ENCODE measurements at regions not wholly inside any gene's neighbourhood (a gene's known extent, or its start where the extent isn't known, plus 50 kb on each side); places are given as distances from the start of the nearest gene placed in this dataset.
A peak's percentile ranks its signal among the peaks of the same experiment; 100 is the strongest.

GRCh38 chr14:22488522-22489243 lies 100.3 kb downstream of the DAD1 start:
- CTCF ChIA-PET, result no interaction called here
- peak overlapping the region; percentile 92 for H3K27ac Mint-ChIP-seq
- no peaks in the 10 kb centered on the region for H3K27me3 Mint-ChIP-seq
- peaks cover 48% of the 10 kb centered on the region for H3K36me3 Mint-ChIP-seq
- DNase-seq (no peak), ATAC-seq (no peak)
- H3K4me3 Mint-ChIP-seq, result peak overlapping the region; percentile 87
- no peaks in the 10 kb centered on the region for H3K9me3 Mint-ChIP-seq (ENCODE audit: low read depth)
- H3K4me1 Mint-ChIP-seq, result peaks cover 5% of the 10 kb centered on the region

GRCh38 chr14:22487941-22488340 lies 101.1 kb downstream of the DAD1 start:
- CTCF ChIA-PET, result no interaction called here
- peaks cover 41% of the 10 kb centered on the region for H3K36me3 Mint-ChIP-seq

GRCh38 chr14:22487401-22487800 lies 101.6 kb downstream of the DAD1 start:
- Mint-ChIP-seq H3K9me3 (ENCODE audit: low read depth) (no peaks in the 10 kb centered on the region), H3K27me3 (no peaks in the 10 kb centered on the region), H3K4me3 (peak overlapping the region; percentile 87), H3K27ac (peak overlapping the region; percentile 74), H3K36me3 (peaks cover 38% of the 10 kb centered on the region), H3K4me1 (peaks cover 2% of the 10 kb centered on the region)
- no peak for DNase-seq
- CTCF ChIA-PET, result no interaction called here
- ATAC-seq, result no peak

More at GRCh38 chr14:22487941-22488340, 101.1 kb downstream of the DAD1 start:
- H3K4me3 Mint-ChIP-seq, result peak overlapping the region; percentile 87
- H3K27me3 Mint-ChIP-seq, result no peaks in the 10 kb centered on the region
- no peaks in the 10 kb centered on the region for H3K9me3 Mint-ChIP-seq (ENCODE audit: low read depth)
- H3K27ac Mint-ChIP-seq, result peak overlapping the region; percentile 77
- peaks cover 2% of the 10 kb centered on the region for H3K4me1 Mint-ChIP-seq
- no peak for DNase-seq
- no peak for ATAC-seq

GRCh38 chr14:22486675-22487074 lies 102.3 kb downstream of the DAD1 start:
- ATAC-seq (no peak), DNase-seq (no peak)
- peaks cover 35% of the 10 kb centered on the region for H3K36me3 Mint-ChIP-seq
- no peaks in the 10 kb centered on the region for H3K9me3 Mint-ChIP-seq (ENCODE audit: low read depth)
- CTCF ChIA-PET, result interaction anchor here (1.3 kb wide), 1 partner anchor 15 kb away, joined by 3 read pairs; no protein-coding TSS in a partner anchor
- no peaks in the 10 kb centered on the region for H3K27me3 Mint-ChIP-seq
- peaks cover 2% of the 10 kb centered on the region for H3K4me1 Mint-ChIP-seq
- peak overlapping the region; percentile 87 for H3K4me3 Mint-ChIP-seq
- peak overlapping the region; percentile 74 for H3K27ac Mint-ChIP-seq

- H3K4me1 Mint-ChIP-seq, result peaks cover 2% of the 10 kb centered on the region
- H3K4me3 Mint-ChIP-seq, result peak overlapping the region; percentile 66
- H3K9me3 Mint-ChIP-seq (ENCODE audit: low read depth), result no peaks in the 10 kb centered on the region
- ATAC-seq, result no peak
- peak overlapping the region; percentile 81 for H3K27ac Mint-ChIP-seq
- H3K27me3 Mint-ChIP-seq, result no peaks in the 10 kb centered on the region
- DNase-seq, result no peak
- peaks cover 28% of the 10 kb centered on the region for H3K36me3 Mint-ChIP-seq
- CTCF ChIA-PET, result interaction anchor here (1.3 kb wide), 1 partner anchor 16 kb away, joined by 3 read pairs; no protein-coding TSS in a partner anchor
Measured at GRCh38 chr14:22485649-22486048, 103.4 kb downstream of the DAD1 start.

- Mint-ChIP-seq H3K9me3 (ENCODE audit: low read depth) (no peaks in the 10 kb centered on the region), H3K27ac (peak overlapping the region; percentile 81), H3K4me3 (peak overlapping the region; percentile 66), H3K27me3 (no peaks in the 10 kb centered on the region), H3K4me1 (peaks cover 2% of the 10 kb centered on the region), H3K36me3 (peaks cover 24% of the 10 kb centered on the region)
- DNase-seq (no peak), ATAC-seq (no peak)
- CTCF ChIA-PET, result interaction anchor here (1.3 kb wide), 1 partner anchor 16 kb away, joined by 3 read pairs; no protein-coding TSS in a partner anchor
Measured at GRCh38 chr14:22485178-22485577, 103.8 kb downstream of the DAD1 start.

- Mint-ChIP-seq H3K27ac (peak overlapping the region; percentile 80), H3K27me3 (no peaks in the 10 kb centered on the region), H3K36me3 (peaks cover 19% of the 10 kb centered on the region), H3K4me3 (peak overlapping the region; percentile 66), H3K4me1 (no peaks in the 10 kb centered on the region), H3K9me3 (ENCODE audit: low read depth) (no peaks in the 10 kb centered on the region)
- DNase-seq (no peak), ATAC-seq (no peak)
- CTCF ChIA-PET, result no interaction called here
Measured at GRCh38 chr14:22484632-22485031, 104.4 kb downstream of the DAD1 start.

GRCh38 chr14:22483863-22484593 lies 105.0 kb downstream of the DAD1 start:
- no peaks in the 10 kb centered on the region for H3K4me1 Mint-ChIP-seq
- no peaks in the 10 kb centered on the region for H3K9me3 Mint-ChIP-seq (ENCODE audit: low read depth)
- CTCF ChIA-PET, result no interaction called here
- peak overlapping the region; percentile 80 for H3K27ac Mint-ChIP-seq
- no peaks in the 10 kb centered on the region for H3K27me3 Mint-ChIP-seq
- H3K36me3 Mint-ChIP-seq, result peaks cover 16% of the 10 kb centered on the region
- peak overlapping the region; percentile 66 for H3K4me3 Mint-ChIP-seq
- ATAC-seq, result no peak
- no peak for DNase-seq

- H3K9me3 Mint-ChIP-seq (ENCODE audit: low read depth), result no peaks in the 10 kb centered on the region
- H3K27ac Mint-ChIP-seq, result peak overlapping the region; percentile 80
- H3K4me1 Mint-ChIP-seq, result no peaks in the 10 kb centered on the region
- peak overlapping the region; percentile 66 for H3K4me3 Mint-ChIP-seq
- H3K27me3 Mint-ChIP-seq, result no peaks in the 10 kb centered on the region
- DNase-seq (no peak), ATAC-seq (no peak)
- peaks cover 9% of the 10 kb centered on the region for H3K36me3 Mint-ChIP-seq
- CTCF ChIA-PET, result no interaction called here
Measured at GRCh38 chr14:22482782-22483553, 106.1 kb downstream of the DAD1 start.

- Mint-ChIP-seq H3K9me3 (ENCODE audit: low read depth) (no peaks in the 10 kb centered on the region), H3K36me3 (peaks cover 7% of the 10 kb centered on the region), H3K27me3 (no peaks in the 10 kb centered on the region), H3K4me1 (no peaks in the 10 kb centered on the region), H3K4me3 (peak overlapping the region; percentile 59), H3K27ac (peak overlapping the region; percentile 56)
- ATAC-seq (no peak), DNase-seq (no peak)
- CTCF ChIA-PET, result no interaction called here
Measured at GRCh38 chr14:22482085-22482694, 106.8 kb downstream of the DAD1 start.

- CTCF ChIA-PET, result no interaction called here
- Mint-ChIP-seq H3K4me3 (peak overlapping the region; percentile 59), H3K9me3 (ENCODE audit: low read depth) (no peaks in the 10 kb centered on the region), H3K36me3 (peaks cover 2% of the 10 kb centered on the region), H3K4me1 (no peaks in the 10 kb centered on the region), H3K27ac (peak overlapping the region; percentile 63), H3K27me3 (no peaks in the 10 kb centered on the region)
- ATAC-seq (no peak), DNase-seq (no peak)
Measured at GRCh38 chr14:22481546-22481945, 107.5 kb downstream of the DAD1 start.

- CTCF ChIA-PET, result no interaction called here
- no peak for DNase-seq
- no peaks in the 10 kb centered on the region for H3K9me3 Mint-ChIP-seq (ENCODE audit: low read depth)
- peak overlapping the region; percentile 52 for H3K4me3 Mint-ChIP-seq
- no peaks in the 10 kb centered on the region for H3K27me3 Mint-ChIP-seq
- no peaks in the 10 kb centered on the region for H3K36me3 Mint-ChIP-seq
- no peak for ATAC-seq
- no peak overlapping the region for H3K27ac Mint-ChIP-seq
- no peaks in the 10 kb centered on the region for H3K4me1 Mint-ChIP-seq
Measured at GRCh38 chr14:22479776-22480464, 109.1 kb downstream of the DAD1 start.

- DNase-seq (no peak), ATAC-seq (no peak)
- Mint-ChIP-seq H3K27me3 (no peaks in the 10 kb centered on the region), H3K4me1 (no peaks in the 10 kb centered on the region), H3K36me3 (no peaks in the 10 kb centered on the region), H3K27ac (peak overlapping the region; percentile 40), H3K9me3 (ENCODE audit: low read depth) (no peaks in the 10 kb centered on the region), H3K4me3 (peak overlapping the region; percentile 52)
- CTCF ChIA-PET, result no interaction called here
Measured at GRCh38 chr14:22479132-22479531, 109.9 kb downstream of the DAD1 start.

Measured in activated CD8-positive, alpha-beta memory T cell treated with anti-CD3 and anti-CD28 coated beads, Interleukin-2, amount 10 ng/mL, durations not matched to agents 7 days and 5 days (primary cell).